HG03159 (cell line): ENCODE measurements at regions not wholly inside any gene's neighbourhood (a gene's known extent, or its start where the extent isn't known, plus 50 kb on each side); places are given as distances from the start of the nearest gene placed in this dataset.
"Not testable (repeated sequence)": the region's sequence is repeated elsewhere in the genome, so short reads cannot be mapped to it uniquely, and the experiment has no call there.

Experiments used
- ATAC-seq: cut with Tn5 transposase; IDR thresholded peaks from one replicate; pipeline ENCODE4 v1.9.1; 2021; ENCODE audit warnings: mild to moderate bottlenecking, moderate library complexity; ENCODE audit not compliant: unreplicated experiment

- ATAC-seq: no peak
Measured at GRCh38 chr6:85887461-85887860, 244.8 kb upstream of the SYNCRIP start.

- ATAC-seq: no peak
Measured at GRCh38 chr6:85868685-85869084, 226.0 kb upstream of the SYNCRIP start.

DNA sequence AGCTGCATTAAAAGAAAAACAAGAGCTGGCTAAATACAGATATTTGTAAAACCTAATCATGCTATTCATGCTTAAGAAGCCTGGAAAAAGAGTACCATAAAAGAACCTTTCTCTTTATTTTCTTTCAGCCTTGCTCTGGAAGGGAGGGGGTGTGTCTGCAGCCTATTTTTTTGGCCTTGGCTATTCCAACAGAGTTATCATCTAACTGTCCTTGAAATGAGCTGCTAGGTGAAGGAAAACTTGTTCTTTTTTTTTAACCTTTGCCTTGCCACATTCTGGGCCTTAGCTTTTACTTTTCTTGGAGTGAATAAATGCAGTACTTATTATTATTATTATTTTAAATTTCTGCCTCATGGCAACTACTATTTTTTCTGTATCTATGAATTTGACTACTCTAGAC lies 224.9 kb upstream of the SYNCRIP start:
- ATAC-seq: no peak

GRCh38 chr6:85866758-85867401 lies 224.2 kb upstream of the SYNCRIP start:
- no peak for ATAC-seq

- ATAC-seq: no peak
Measured at GRCh38 chr6:85866370-85866730, 223.7 kb upstream of the SYNCRIP start.

- no peak for ATAC-seq
Measured at GRCh38 chr6:85865420-85866369, 223.0 kb upstream of the SYNCRIP start.

GRCh38 chr6:85864453-85865401 lies 222.0 kb upstream of the SYNCRIP start:
- no peak for ATAC-seq

DNA sequence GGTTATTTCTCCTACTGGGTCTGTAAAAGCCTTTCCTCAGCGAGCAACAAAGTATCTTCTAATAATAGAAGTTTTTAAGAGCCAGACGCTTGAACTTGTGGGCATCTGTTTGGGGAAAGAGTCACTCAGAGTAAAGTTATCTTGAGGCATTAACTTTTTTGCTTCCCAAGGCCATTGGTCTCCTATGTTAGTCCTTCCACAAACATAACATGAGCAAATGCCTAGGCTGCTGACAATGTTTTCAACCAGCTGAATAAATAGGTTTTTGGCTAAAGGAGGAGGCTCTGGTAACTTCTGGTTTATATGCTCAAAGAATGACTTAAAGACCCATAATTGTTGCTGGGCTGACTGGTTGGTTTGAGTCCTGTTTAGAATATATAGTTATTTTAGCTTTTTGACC lies 213.5 kb upstream of the SYNCRIP start:
- ATAC-seq: no peak

GRCh38 chr6:85838351-85839119 lies 195.8 kb upstream of the SYNCRIP start:
- ATAC-seq: not testable (repeated sequence)

- no peak for ATAC-seq
Measured at GRCh38 chr6:85828973-85829372, 186.3 kb upstream of the SYNCRIP start.

DNA sequence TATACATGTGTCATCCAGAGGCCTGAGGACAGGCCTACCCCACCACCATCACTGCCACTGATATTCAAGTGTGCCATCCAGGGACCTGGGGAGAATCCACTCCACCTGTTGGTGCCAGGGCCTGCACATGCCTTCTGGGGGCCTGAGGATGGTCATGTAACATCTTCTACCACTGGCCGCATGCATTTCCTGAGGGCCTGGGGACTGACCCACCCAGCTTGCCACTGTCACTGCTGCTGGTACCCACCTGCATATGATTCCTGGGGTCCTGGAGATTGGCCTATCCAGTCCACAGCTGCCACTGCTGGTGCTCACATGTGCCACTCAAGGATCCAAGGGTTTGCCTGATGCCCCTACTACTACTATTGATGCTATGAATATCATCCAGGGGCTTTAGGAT lies 184.3 kb upstream of the SYNCRIP start:
- no peak for ATAC-seq

- no peak for ATAC-seq
Measured at GRCh38 chr6:85824329-85824728, 181.6 kb upstream of the SYNCRIP start.

GRCh38 chr6:85810558-85810957 lies 167.9 kb upstream of the SYNCRIP start:
- ATAC-seq: no peak

GRCh38 chr6:85803721-85804120 lies 161.0 kb upstream of the SYNCRIP start:
- no peak for ATAC-seq

DNA sequence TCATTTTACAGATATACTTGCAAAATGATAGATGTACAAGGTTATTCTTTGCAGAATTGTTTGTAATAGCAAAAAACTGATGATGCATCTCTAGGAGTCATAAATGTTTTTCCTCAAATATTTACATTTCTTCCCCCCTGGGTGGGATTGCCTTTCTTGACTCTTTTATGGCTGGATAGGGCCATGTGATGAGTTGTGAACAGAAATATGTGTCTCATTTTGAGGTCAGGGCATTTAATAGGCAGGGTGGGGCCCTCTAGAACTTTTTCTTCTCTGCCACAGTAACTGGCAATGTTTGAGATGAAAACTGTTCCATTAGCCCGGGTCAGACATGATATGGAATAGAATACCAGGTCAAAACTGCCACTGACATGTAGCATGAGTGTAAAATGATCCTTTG lies 159.5 kb upstream of the SYNCRIP start:
- no peak for ATAC-seq

GRCh38 chr6:85798931-85799652 lies 156.4 kb upstream of the SYNCRIP start:
- no peak for ATAC-seq

DNA sequence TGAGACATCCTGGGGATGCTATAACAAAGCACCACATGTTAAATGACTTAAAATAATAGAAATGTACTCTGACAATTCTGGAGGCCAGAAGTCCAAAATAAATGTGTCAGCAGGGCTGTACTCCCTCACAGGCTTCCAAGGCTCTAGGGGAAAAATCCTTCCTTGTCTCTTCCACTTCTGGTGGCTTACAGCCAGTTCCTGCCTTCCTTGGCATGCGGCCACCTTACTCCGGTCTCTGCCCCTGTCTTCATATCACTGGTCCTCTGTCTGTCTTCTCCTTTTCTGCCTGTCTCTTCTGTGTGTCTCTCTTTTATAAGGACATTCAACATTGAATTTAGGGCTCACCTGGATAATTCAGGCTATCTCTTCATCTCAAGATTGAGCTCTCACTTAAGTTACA lies 155.3 kb upstream of the SYNCRIP start:
- ATAC-seq: no peak

DNA sequence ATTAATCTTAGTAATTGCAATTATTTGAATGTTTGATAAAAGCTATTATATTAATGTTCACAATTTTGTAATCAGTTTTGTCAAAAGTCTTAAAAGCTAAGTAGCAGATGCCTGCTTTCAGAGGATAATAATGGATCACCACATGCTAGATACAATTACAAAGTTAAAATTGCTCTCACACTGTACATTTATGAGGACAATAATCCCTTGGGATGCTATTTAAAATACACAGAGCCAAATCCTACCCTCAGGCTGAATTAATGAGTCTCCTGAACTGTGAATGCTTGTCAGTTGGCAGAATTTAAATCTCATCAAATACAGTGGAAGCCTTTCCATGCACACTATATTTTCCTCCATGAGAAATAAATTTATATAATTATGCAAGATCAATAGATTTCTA lies 153.3 kb upstream of the SYNCRIP start:
- no peak for ATAC-seq

GRCh38 chr6:85792254-85792653 lies 149.6 kb upstream of the SYNCRIP start:
- ATAC-seq: no peak

- ATAC-seq: no peak
Measured at GRCh38 chr6:85775883-85776282, 133.2 kb upstream of the SYNCRIP start.
